Retinal pigment epithelial cell (primary cell): ENCODE measurements at regions not wholly inside any gene's neighbourhood (a gene's known extent, or its start where the extent isn't known, plus 50 kb on each side); places are given as distances from the start of the nearest gene placed in this dataset.
A peak's percentile ranks its signal among the peaks of the same experiment; 100 is the strongest.

ENCODE experiments used
- DNase-seq: peaks from one replicate; pipeline ENCODE4 v3.0.0-alpha.2; 2010; ENCODE audit warnings: low read depth
- H3K4me3 ChIP-seq: 2 replicates; pipeline ENCODE4 v1.5.1; 2011; ENCODE audit warnings: mild to moderate bottlenecking, low read length, control low read depth, moderate library complexity
- TF ChIP-seq, protein P1 (sequence below): conservative IDR thresholded peaks from 2 replicates; pipeline ENCODE4 v1.5.1; 2011; ENCODE audit warnings: low read depth, low read length, control low read depth, inconsistent platforms

DNA sequence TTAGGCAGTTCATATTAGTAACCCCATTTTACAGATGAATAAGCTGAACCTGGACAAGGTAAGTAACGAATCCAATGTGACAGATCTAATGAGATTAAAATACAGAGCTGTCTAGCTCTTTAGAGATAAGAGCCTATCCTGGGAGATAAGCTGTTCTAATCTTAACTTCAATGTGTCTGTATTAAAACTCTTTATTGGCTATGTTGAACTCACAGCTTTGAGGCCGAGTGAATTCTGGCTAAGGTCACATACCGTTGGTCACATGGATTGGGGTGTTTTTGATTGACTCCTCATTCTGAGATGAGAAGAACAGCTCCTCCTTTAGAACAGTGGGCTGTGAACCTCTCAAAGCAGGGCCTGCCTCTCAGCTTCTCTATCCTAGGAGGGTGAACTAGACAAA, 113.4 kb upstream of the EEPD1 start:
- H3K4me3 ChIP-seq, result no peak overlapping the region
- peak; percentile 55 for DNase-seq
- TF ChIP-seq, protein P1, sequence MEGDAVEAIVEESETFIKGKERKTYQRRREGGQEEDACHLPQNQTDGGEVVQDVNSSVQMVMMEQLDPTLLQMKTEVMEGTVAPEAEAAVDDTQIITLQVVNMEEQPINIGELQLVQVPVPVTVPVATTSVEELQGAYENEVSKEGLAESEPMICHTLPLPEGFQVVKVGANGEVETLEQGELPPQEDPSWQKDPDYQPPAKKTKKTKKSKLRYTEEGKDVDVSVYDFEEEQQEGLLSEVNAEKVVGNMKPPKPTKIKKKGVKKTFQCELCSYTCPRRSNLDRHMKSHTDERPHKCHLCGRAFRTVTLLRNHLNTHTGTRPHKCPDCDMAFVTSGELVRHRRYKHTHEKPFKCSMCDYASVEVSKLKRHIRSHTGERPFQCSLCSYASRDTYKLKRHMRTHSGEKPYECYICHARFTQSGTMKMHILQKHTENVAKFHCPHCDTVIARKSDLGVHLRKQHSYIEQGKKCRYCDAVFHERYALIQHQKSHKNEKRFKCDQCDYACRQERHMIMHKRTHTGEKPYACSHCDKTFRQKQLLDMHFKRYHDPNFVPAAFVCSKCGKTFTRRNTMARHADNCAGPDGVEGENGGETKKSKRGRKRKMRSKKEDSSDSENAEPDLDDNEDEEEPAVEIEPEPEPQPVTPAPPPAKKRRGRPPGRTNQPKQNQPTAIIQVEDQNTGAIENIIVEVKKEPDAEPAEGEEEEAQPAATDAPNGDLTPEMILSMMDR, result no peak

DNA sequence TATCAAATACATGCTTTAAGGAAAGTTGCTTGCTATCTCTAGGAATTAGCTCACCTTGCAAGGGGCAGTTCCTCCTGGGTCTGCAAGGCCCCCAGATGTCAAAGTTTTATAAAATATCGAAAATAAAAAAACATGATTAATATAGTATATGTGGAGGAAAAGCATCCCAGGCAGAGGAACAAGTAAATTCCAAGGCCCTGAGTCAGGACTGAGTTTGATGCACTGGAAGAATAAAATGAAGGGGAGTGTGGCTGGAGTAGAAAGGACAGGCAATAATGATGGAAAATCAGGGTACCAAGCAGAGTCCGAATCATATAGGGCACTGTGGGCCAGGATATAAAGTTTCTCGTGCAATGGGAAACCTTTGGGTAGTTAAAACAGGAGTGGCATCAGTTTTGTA, 112.4 kb upstream of the EEPD1 start:
- no peak for DNase-seq

DNA sequence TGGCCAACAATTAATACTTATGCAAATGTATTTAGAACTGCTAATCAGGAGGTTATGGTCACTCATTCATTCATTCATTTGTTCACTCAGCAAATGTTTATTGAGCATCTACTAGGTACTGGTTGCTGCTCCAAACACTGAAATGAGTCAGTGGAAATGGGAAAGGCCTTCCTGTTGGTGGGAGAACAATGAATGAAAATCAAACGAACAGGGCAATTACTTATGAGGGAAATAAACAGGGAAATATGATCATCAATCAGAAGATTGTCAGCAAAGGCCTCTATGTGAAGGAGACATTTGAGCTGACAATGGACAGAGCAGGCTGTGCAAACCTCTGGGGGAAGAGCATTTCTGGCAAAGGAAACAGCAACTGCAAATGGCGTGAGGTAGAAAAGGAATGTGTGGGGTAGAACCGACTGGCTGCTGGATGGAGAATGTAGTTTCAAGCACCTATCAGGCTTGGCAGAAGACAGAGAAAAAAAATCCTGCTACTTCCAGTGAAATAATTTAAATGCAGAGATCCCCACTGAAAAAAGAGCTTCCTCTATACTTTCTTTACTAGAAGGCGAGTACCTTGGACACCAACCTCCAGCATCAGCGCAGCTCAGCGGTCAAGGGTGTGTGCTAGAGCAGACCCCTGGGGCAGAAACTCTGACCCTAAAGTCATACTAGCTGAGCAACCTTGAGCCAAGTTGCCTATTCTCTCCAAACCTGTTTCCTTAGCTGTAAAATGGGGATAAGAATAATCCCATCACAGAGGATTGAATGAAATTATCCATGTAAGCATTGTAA, 108.8 kb upstream of the EEPD1 start:
- TF ChIP-seq, protein P1, result no peak
- DNase-seq, result no peak

More for the DNA sequence above, 112.4 kb upstream of the EEPD1 start:
- no peak overlapping the region for H3K4me3 ChIP-seq
- TF ChIP-seq, protein P1, result no peak

DNA sequence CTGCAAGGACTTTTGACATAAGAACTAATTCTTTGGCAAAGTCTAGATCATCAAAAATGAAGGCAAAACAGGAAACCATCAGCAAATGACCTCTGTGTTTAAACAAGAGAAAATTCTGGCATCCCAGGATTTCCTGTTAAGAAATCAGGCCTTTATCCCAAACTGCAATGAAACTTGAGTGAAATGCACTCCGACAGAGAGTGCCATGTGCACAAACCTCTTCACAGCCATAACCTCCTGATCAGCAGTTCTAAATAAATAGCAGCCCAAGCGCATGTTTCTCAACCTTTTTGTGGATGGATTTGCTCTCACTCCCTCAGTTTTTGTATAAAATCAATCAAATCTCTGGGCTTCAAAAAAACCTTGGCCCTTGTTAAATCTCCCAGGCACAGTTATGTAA, 107.7 kb upstream of the EEPD1 start:
- DNase-seq, result no peak
- no peak overlapping the region for H3K4me3 ChIP-seq
- TF ChIP-seq, protein P1, result no peak

More for the DNA sequence above, 108.8 kb upstream of the EEPD1 start:
- H3K4me3 ChIP-seq, result no peak overlapping the region

DNA sequence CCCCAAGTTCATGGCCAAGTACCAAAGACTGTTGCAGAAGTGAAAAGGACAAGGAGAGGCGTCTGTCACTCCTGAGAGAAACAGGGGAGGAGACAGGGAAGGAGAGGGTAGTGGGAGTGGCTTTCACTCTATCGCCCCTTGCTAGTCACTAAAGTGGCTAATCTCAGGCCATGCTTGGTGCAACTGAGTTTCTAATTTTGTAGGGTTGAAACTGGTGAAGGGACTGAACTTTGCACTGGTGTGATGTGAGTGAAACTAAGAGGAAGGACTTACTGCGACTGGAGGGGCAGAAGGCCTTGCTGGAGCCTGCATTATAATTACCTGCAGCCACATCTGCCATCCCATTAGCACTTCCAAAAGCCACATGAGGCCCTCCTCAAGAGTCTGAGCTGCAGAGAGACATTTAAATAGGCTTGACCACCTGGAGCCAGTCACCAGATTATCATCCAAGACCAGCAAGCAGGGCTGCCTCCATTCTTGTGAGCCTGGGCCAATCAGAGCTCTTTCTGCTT, 107.2 kb upstream of the EEPD1 start:
- H3K4me3 ChIP-seq, result no peak overlapping the region
- no peak for DNase-seq
- TF ChIP-seq, protein P1, result no peak

DNA sequence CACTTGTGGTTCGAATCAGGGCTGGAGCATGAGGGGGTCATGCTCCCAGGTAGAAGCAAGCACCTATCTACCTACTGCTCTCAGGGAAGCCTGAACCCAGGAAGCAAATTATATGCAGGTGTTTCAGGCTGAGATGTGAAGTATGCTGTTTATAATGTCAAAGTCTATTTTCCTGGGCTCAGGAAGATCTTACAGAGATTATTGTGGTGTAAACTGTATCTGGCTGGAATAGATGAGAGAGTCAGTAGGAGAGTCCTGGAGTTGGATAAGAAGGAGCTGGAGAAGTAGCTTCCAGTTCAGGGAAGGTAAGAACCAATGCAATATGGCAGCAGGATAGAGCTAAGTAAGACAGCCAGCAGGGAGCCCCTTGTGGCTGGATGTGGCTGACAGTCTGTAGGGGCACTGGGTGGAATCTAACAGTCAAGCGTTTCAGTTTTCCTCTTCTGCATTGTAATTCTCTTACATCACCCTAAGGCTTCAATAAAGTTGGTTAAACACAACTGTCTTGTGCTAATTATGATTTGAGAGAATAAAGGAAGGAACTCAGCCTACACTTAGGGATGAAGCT, 105.9 kb upstream of the EEPD1 start:
- H3K4me3 ChIP-seq, result no peak overlapping the region
- no peak for DNase-seq
- TF ChIP-seq, protein P1, result peak; percentile 30
